WI38 (cell line): ENCODE measurements at regions not wholly inside any gene's neighbourhood (a gene's known extent, or its start where the extent isn't known, plus 50 kb on each side); places are given as distances from the start of the nearest gene placed in this dataset.
"Not testable (repeated sequence)": the region's sequence is repeated elsewhere in the genome, so short reads cannot be mapped to it uniquely, and the experiment has no call there.

Experiments used
- H3K4me3 ChIP-seq: 2 replicates; pipeline ENCODE4 v1.5.1; 2011; ENCODE audit warnings: low read depth, mild to moderate bottlenecking, control low read depth, low read length
- TF ChIP-seq, protein P1 (sequence below): IDR thresholded peaks from 2 replicates; pipeline ENCODE4 v1.5.1; 2012; ENCODE audit warnings: low read depth, mild to moderate bottlenecking, control low read depth, low read length

DNA sequence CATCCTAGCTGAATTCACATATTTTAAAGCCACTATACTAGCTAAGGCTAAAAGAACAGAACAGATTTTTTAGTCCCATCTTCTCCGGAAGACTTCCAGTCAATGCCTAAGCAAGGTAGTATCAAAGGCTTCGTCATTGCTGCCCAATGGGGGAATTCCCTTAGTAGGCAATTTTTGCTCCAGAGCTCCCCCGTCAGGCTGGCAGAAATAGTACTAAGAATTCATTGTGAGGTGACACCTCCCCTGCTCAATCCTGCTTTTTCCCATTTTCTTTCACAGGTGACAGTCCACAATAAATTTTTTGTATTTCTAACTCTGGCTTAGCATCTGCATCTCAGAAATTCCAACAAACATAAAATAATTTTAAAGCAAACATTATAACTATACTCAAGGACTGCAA lies 52.8 kb upstream of the SRSF6 start:
- TF ChIP-seq, protein P1, sequence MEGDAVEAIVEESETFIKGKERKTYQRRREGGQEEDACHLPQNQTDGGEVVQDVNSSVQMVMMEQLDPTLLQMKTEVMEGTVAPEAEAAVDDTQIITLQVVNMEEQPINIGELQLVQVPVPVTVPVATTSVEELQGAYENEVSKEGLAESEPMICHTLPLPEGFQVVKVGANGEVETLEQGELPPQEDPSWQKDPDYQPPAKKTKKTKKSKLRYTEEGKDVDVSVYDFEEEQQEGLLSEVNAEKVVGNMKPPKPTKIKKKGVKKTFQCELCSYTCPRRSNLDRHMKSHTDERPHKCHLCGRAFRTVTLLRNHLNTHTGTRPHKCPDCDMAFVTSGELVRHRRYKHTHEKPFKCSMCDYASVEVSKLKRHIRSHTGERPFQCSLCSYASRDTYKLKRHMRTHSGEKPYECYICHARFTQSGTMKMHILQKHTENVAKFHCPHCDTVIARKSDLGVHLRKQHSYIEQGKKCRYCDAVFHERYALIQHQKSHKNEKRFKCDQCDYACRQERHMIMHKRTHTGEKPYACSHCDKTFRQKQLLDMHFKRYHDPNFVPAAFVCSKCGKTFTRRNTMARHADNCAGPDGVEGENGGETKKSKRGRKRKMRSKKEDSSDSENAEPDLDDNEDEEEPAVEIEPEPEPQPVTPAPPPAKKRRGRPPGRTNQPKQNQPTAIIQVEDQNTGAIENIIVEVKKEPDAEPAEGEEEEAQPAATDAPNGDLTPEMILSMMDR: 0 out of 2 replicates have a peak, but pooled peaks have one; percentile 6

GRCh38 chr20:43400882-43401281 lies 56.8 kb upstream of the SRSF6 start:
- H3K4me3 ChIP-seq: not testable (repeated sequence)

More for the DNA sequence above, 52.8 kb upstream of the SRSF6 start:
- H3K4me3 ChIP-seq: no peak overlapping the region

DNA sequence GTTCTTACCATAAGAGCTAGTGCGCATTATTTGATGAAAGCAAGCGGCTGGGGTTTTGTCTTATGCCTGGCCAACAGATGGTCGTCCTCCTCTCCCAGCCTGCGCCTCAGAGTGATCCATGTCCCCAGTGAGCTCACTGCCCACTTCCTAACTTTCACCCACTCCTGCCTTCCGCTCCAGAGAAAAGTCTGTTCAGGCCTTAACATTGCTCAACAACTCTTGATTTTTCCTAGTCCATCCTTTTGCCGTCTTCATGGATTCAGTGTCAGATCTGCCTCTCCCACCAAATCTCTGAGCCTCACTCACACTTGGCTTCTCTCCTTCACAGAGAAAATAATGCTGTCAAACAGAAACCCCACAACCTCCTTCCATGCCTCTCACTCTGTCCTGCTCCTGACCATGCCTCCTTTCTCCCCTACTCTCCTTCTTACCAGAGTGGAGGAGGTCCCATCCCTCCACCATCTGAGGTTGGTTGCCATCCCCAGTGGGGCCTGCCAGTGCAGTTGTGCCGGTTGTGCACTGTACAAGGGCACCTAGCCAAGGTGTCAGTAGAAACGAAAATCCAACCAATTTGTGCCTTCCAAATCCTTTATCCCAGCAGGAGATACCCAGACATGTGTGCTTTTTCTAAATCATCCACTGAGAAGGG lies 58.9 kb upstream of the SRSF6 start:
- TF ChIP-seq, protein P1: no peak
- no peak overlapping the region for H3K4me3 ChIP-seq

- no peak overlapping the region for H3K4me3 ChIP-seq
- TF ChIP-seq, protein P1: no peak
These were observed 60.5 kb upstream of the SRSF6 start for GRCh38 chr20:43397147-43397546.

DNA sequence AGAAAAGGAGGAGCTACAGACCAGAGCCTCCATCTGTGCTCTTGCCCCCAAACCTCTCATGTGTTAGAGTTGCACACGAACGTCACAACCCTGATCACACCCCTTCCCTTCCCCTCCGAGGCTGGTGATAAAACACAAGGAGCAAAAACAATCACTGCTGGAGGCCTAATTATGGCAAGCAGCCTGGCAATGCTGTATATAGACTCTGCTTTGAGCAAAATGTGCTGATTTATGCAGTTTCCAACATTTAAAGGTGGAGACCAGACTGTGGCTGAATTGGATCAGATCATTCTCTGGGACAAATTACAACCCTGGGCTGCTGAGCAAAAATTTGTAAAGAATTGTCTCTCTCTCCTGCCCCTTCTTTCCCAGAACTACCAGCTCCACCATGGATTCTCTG lies 64.6 kb upstream of the SRSF6 start:
- TF ChIP-seq, protein P1: no peak
- no peak overlapping the region for H3K4me3 ChIP-seq

GRCh38 chr20:43392561-43392960 lies 65.1 kb upstream of the SRSF6 start:
- TF ChIP-seq, protein P1: no peak
- H3K4me3 ChIP-seq: no peak overlapping the region

DNA sequence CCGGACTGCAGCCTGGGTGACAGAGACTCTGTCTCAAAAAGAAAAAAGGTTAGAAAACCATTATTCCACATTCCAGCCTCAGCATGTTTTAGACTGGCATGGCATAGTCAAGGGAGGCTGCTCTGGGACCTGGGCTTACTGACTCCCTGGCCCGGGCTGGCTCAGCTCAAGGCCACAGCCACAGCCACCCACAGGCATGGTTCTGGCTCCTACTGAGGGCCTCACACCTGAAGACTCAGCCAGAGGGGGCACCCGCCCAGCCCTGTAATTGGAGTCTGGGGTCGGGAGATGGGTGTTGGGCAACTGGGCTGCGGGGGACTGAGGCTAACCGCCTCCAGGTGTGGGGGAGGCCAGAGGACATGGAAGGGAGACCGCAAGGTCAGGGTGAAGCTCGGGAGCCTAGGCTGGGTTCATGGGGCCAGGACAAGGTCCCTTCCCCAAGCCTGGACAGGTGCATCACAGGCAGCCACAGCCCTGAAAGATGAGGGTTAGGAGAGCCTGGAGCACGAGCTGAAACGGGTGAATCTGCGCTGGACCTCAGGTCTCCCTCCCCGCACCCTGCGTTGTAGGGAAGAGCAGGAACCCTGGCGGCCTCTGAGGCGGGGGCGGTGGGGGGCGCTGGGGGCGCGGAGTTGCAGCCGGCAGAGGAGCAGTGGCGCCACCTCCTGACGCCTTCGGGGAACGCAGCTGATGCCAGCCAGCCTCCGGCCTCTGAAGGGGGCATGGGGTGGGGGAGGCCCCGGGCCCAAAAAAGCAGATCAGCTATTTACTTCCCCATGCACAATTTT lies 67.7 kb upstream of the SRSF6 start:
- TF ChIP-seq, protein P1: no peak
- H3K4me3 ChIP-seq: no peak overlapping the region
